ENCODE measurements at regions not wholly inside any gene's neighbourhood (a gene's known extent, or its start where the extent isn't known, plus 50 kb on each side); places are given as distances from the start of the nearest gene placed in this dataset.

GRCh38 chr3:161744366-161744765 lies 247.8 kb downstream of the OTOL1 start:
- H3K27ac ChIP-seq (ENCODE audit: extremely low read depth, low read depth, low read length) = no peak overlapping the region
- TF ChIP-seq ZNF585B (tag by site-specific recombination; IDR thresholded peaks at IDR 0.05) (no peak), ZBTB8A (tag by site-specific recombination; IDR thresholded peaks at IDR 0.05) (no peak), ZNF792 (tag by site-specific recombination; IDR thresholded peaks at IDR 0.05) (no peak), ZNF214 (tag by site-specific recombination; IDR thresholded peaks at IDR 0.05; ENCODE audit: borderline replicate concordance) (no peak), ZBTB21 (tag by site-specific recombination; IDR thresholded peaks at IDR 0.05) (no peak), ZEB2 (tag by site-specific recombination; IDR thresholded peaks at IDR 0.05) (no peak), ZNF785 (tag by site-specific recombination; IDR thresholded peaks at IDR 0.05) (no peak), ZNF777 (tag by site-specific recombination; IDR thresholded peaks at IDR 0.05; ENCODE audit: borderline replicate concordance) (no peak), PRDM4 (tag by site-specific recombination; IDR thresholded peaks at IDR 0.05) (no peak), ZNF645 (tag by site-specific recombination; IDR thresholded peaks at IDR 0.05) (no peak), ZNF623 (tag by site-specific recombination; IDR thresholded peaks at IDR 0.05) (no peak), ZNF146 (tag by site-specific recombination; IDR thresholded peaks at IDR 0.05) (no peak), SETDB1 (IDR thresholded peaks at IDR 0.05; ENCODE audit: insufficient read length, low read length) (no peak), ZNF184 (tag by site-specific recombination; IDR thresholded peaks at IDR 0.05) (no peak), ZNF513 (tag by site-specific recombination; IDR thresholded peaks at IDR 0.05) (no peak), ZFP41 (tag by site-specific recombination; IDR thresholded peaks at IDR 0.05; ENCODE audit: borderline replicate concordance) (no peak), KLF16 (tag by site-specific recombination; IDR thresholded peaks at IDR 0.05) (no peak), ZBTB48 (tag by site-specific recombination; IDR thresholded peaks at IDR 0.05) (no peak), ZBTB26 (tag by site-specific recombination; optimal IDR thresholded peaks at IDR 0.05) (no peak)
- CTCF ChIA-PET = no interaction called here
- H3K4me3 ChIP-seq (ENCODE audit: low read depth, low read length) = no peak overlapping the region
- H3K4me1 ChIP-seq (ENCODE audit: control insufficient read depth, insufficient read depth, low read length) = no peaks in the 10 kb centered on the region
- H3K9me3 ChIP-seq (ENCODE audit: control insufficient read depth, insufficient read depth, low read depth, low read length) = no peaks in the 10 kb centered on the region
- no peaks in the 10 kb centered on the region for H3K36me3 ChIP-seq (ENCODE audit: control insufficient read depth in 2 of 2, insufficient read depth in 1 of 2, low read length in 2 of 2)
- POLR2A ChIA-PET = no interaction called here

GRCh38 chr3:161745741-161746140 lies 249.1 kb downstream of the OTOL1 start:
- Histone ChIP-seq H3K36me3 (ENCODE audit: control insufficient read depth in 2 of 2, insufficient read depth in 1 of 2, low read length in 2 of 2) (no peaks in the 10 kb centered on the region), H3K4me3 (ENCODE audit: low read depth, low read length) (no peak overlapping the region), H3K9me3 (ENCODE audit: control insufficient read depth, insufficient read depth, low read depth, low read length) (no peaks in the 10 kb centered on the region), H3K27ac (ENCODE audit: extremely low read depth, low read depth, low read length) (no peak overlapping the region), H3K4me1 (ENCODE audit: control insufficient read depth, insufficient read depth, low read length) (no peaks in the 10 kb centered on the region)
- ChIA-PET POLR2A (no interaction called here), CTCF (no interaction called here)
- TF ChIP-seq ZNF785 (tag by site-specific recombination; IDR thresholded peaks at IDR 0.05) (no peak), ZNF423 (tag by site-specific recombination; IDR thresholded peaks at IDR 0.05) (no peak), ZNF660 (tag by site-specific recombination; IDR thresholded peaks at IDR 0.05) (no peak), ZNF416 (tag by site-specific recombination; IDR thresholded peaks at IDR 0.05) (no peak), ZNF629 (tag by site-specific recombination; IDR thresholded peaks at IDR 0.05) (no peak), ZNF645 (tag by site-specific recombination; IDR thresholded peaks at IDR 0.05) (no peak), YY1 (tag by site-specific recombination; IDR thresholded peaks at IDR 0.05) (no peak), SCRT1 (tag by site-specific recombination; IDR thresholded peaks at IDR 0.05; ENCODE audit: borderline replicate concordance) (no peak), ZNF335 (tag by site-specific recombination; conservative IDR thresholded peaks at IDR 0.05) (no peak), GLI2 (tag by site-specific recombination; IDR thresholded peaks at IDR 0.05; ENCODE audit: borderline replicate concordance, low read depth) (no peak), ZNF658 (tag by site-specific recombination; IDR thresholded peaks at IDR 0.05) (no peak), ZBTB20 (tag by site-specific recombination; IDR thresholded peaks at IDR 0.05) (no peak)
